ENCODE measurements at regions not wholly inside any gene's neighbourhood (a gene's known extent, or its start where the extent isn't known, plus 50 kb on each side); places are given as distances from the start of the nearest gene placed in this dataset.

- Histone ChIP-seq H3K9me2 (replicated peaks; ENCODE audit: control insufficient read depth, low read length) (no peaks in the 10 kb centered on the region), H3K4me2 (ENCODE audit: low read length) (no peak overlapping the region), H4K20me1 (ENCODE audit: control insufficient read depth, insufficient read depth, low read depth, low read length) (no peaks in the 10 kb centered on the region), H3K79me2 (ENCODE audit: control insufficient read depth, low read length) (no peaks in the 10 kb centered on the region), H3K27ac (ENCODE audit: low read depth, low read length) (no peak overlapping the region), H3K36me3 (ENCODE audit: control insufficient read depth, low read length) (no peaks in the 10 kb centered on the region), H3K9me3 (ENCODE audit: control insufficient read depth, insufficient read depth, low read length) (peaks cover 6% of the 10 kb centered on the region; the same call in 1 of the 2 replicates), H3K27me3 (ENCODE audit: control insufficient read depth, low read length) (no peaks in the 10 kb centered on the region), H3F3A (ENCODE audit: control insufficient read depth, insufficient read depth) (no peaks in the 10 kb centered on the region), H3K4me1 (ENCODE audit: control insufficient read depth, low read length) (no peaks in the 10 kb centered on the region), H3K4me3 (ENCODE audit: low read length) (no peak overlapping the region)
- no peak for TF ChIP-seq EZH2phosphoT487 (IDR thresholded peaks at IDR 0.05; ENCODE audit: borderline replicate concordance, low read length)
- TF ChIP-seq, protein P1, sequence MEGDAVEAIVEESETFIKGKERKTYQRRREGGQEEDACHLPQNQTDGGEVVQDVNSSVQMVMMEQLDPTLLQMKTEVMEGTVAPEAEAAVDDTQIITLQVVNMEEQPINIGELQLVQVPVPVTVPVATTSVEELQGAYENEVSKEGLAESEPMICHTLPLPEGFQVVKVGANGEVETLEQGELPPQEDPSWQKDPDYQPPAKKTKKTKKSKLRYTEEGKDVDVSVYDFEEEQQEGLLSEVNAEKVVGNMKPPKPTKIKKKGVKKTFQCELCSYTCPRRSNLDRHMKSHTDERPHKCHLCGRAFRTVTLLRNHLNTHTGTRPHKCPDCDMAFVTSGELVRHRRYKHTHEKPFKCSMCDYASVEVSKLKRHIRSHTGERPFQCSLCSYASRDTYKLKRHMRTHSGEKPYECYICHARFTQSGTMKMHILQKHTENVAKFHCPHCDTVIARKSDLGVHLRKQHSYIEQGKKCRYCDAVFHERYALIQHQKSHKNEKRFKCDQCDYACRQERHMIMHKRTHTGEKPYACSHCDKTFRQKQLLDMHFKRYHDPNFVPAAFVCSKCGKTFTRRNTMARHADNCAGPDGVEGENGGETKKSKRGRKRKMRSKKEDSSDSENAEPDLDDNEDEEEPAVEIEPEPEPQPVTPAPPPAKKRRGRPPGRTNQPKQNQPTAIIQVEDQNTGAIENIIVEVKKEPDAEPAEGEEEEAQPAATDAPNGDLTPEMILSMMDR (IDR thresholded peaks at IDR 0.05; ENCODE audit: low read depth, low read length, poor library complexity, severe bottlenecking): no peak
Observed at GRCh38 chr22:48660104-48660789, 1167.4 kb downstream of the BRD1 start.

- Histone ChIP-seq H3K4me3 (ENCODE audit: low read length) (no peak overlapping the region), H3F3A (ENCODE audit: control insufficient read depth, insufficient read depth) (no peaks in the 10 kb centered on the region), H3K9me2 (replicated peaks; ENCODE audit: control insufficient read depth, low read length) (no peaks in the 10 kb centered on the region), H3K9me3 (ENCODE audit: control insufficient read depth, insufficient read depth, low read length) (peaks cover 6% of the 10 kb centered on the region; the same call in 1 of the 2 replicates), H3K36me3 (ENCODE audit: control insufficient read depth, low read length) (no peaks in the 10 kb centered on the region), H4K20me1 (ENCODE audit: control insufficient read depth, insufficient read depth, low read depth, low read length) (no peaks in the 10 kb centered on the region), H3K79me2 (ENCODE audit: control insufficient read depth, low read length) (no peaks in the 10 kb centered on the region), H3K4me2 (ENCODE audit: low read length) (no peak overlapping the region), H3K27me3 (ENCODE audit: control insufficient read depth, low read length) (no peaks in the 10 kb centered on the region), H3K4me1 (ENCODE audit: control insufficient read depth, low read length) (no peaks in the 10 kb centered on the region), H3K27ac (ENCODE audit: low read depth, low read length) (no peak overlapping the region)
- TF ChIP-seq EZH2phosphoT487 (IDR thresholded peaks at IDR 0.05; ENCODE audit: borderline replicate concordance, low read length): no peak
- TF ChIP-seq, protein P1 (IDR thresholded peaks at IDR 0.05; ENCODE audit: low read depth, low read length, poor library complexity, severe bottlenecking): no peak
Observed at GRCh38 chr22:48659404-48659996, 1168.2 kb downstream of the BRD1 start.

DNA sequence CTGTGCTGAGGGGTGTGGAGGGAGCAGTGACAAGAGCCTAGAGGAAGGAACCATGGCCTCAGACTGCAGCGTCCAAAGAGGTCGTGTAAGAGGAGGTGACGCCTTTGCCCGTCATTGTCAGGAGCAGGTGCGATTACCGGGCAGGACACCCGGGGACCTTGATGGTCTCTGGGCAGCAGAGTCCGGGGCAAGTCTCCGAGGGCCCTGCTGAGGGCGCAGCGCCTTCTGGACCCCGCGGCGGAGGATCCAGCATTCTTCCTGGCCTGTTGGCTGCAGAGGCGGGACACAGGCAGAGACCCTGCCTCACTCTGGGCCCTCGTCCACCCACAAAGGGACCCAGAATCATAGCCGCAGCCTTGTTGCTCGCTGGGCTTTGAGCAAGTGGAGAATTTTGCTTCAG is 1168.8 kb downstream of the BRD1 start:
- no peak for TF ChIP-seq EZH2phosphoT487 (IDR thresholded peaks at IDR 0.05; ENCODE audit: borderline replicate concordance, low read length)
- TF ChIP-seq, protein P1 (IDR thresholded peaks at IDR 0.05; ENCODE audit: low read depth, low read length, poor library complexity, severe bottlenecking): no peak
- Histone ChIP-seq H3K9me3 (ENCODE audit: control insufficient read depth, insufficient read depth, low read length) (peaks cover 6% of the 10 kb centered on the region; the same call in 1 of the 2 replicates), H4K20me1 (ENCODE audit: control insufficient read depth, insufficient read depth, low read depth, low read length) (no peaks in the 10 kb centered on the region), H3K4me2 (ENCODE audit: low read length) (no peak overlapping the region), H3K79me2 (ENCODE audit: control insufficient read depth, low read length) (no peaks in the 10 kb centered on the region), H3F3A (ENCODE audit: control insufficient read depth, insufficient read depth) (no peaks in the 10 kb centered on the region), H3K27me3 (ENCODE audit: control insufficient read depth, low read length) (no peaks in the 10 kb centered on the region), H3K27ac (ENCODE audit: low read depth, low read length) (no peak overlapping the region), H3K9me2 (replicated peaks; ENCODE audit: control insufficient read depth, low read length) (no peaks in the 10 kb centered on the region), H3K4me3 (ENCODE audit: low read length) (no peak overlapping the region), H3K4me1 (ENCODE audit: control insufficient read depth, low read length) (no peaks in the 10 kb centered on the region), H3K36me3 (ENCODE audit: control insufficient read depth, low read length) (no peaks in the 10 kb centered on the region)
